HG02759 (cell line): ENCODE measurements at regions not wholly inside any gene's neighbourhood (a gene's known extent, or its start where the extent isn't known, plus 50 kb on each side); places are given as distances from the start of the nearest gene placed in this dataset.
"Not testable (repeated sequence)": the region's sequence is repeated elsewhere in the genome, so short reads cannot be mapped to it uniquely, and the experiment has no call there.

ENCODE experiments used
- ATAC-seq: cut with Tn5 transposase; IDR thresholded peaks from one replicate; pipeline ENCODE4 v1.9.1; 2021; ENCODE audit warnings: mild to moderate bottlenecking, moderate library complexity; ENCODE audit not compliant: unreplicated experiment

GRCh38 chr6:141123497-141123896 is 1009.2 kb upstream of the GJE1 start:
- ATAC-seq, result peak; percentile 39

GRCh38 chr6:141123049-141123448 is 1009.7 kb upstream of the GJE1 start:
- ATAC-seq, result peak; percentile 65

- no peak for ATAC-seq
These were observed 1013.7 kb upstream of the GJE1 start for GRCh38 chr6:141118991-141119390.

- ATAC-seq, result no peak
These were observed 1014.9 kb upstream of the GJE1 start for GRCh38 chr6:141117874-141118273.

- no peak for ATAC-seq
These were observed 1022.2 kb upstream of the GJE1 start for GRCh38 chr6:141110481-141110880.

GRCh38 chr6:141107591-141108160 is 1025.0 kb upstream of the GJE1 start:
- ATAC-seq, result no peak

- no peak for ATAC-seq
These were observed 1027.2 kb upstream of the GJE1 start for GRCh38 chr6:141105481-141105880.

- ATAC-seq, result no peak
These were observed 1029.5 kb upstream of the GJE1 start for GRCh38 chr6:141103246-141103645.

- ATAC-seq, result no peak
These were observed 1035.3 kb upstream of the GJE1 start for GRCh38 chr6:141097471-141097870.

GRCh38 chr6:141095308-141095707 is 1037.4 kb upstream of the GJE1 start:
- no peak for ATAC-seq

- no peak for ATAC-seq
These were observed 1044.6 kb upstream of the GJE1 start for GRCh38 chr6:141088171-141088570.

GRCh38 chr6:141077355-141078333 is 1055.1 kb upstream of the GJE1 start:
- ATAC-seq, result peak; percentile 86

GRCh38 chr6:141057761-141058160 is 1075.0 kb upstream of the GJE1 start:
- ATAC-seq, result no peak

GRCh38 chr6:141056945-141057625 is 1075.6 kb upstream of the GJE1 start:
- ATAC-seq, result no peak

GRCh38 chr6:141050471-141050870 is 1082.3 kb upstream of the GJE1 start:
- ATAC-seq, result no peak

GRCh38 chr6:141048451-141048850 is 1084.3 kb upstream of the GJE1 start:
- ATAC-seq, result no peak

- ATAC-seq, result not testable (repeated sequence)
These were observed 1086.2 kb upstream of the GJE1 start for GRCh38 chr6:141046496-141046895.

- no peak for ATAC-seq
These were observed 1091.1 kb upstream of the GJE1 start for GRCh38 chr6:141041596-141042087.

- no peak for ATAC-seq
These were observed 1097.2 kb upstream of the GJE1 start for GRCh38 chr6:141035312-141036200.

GRCh38 chr6:141033101-141033500 is 1099.6 kb upstream of the GJE1 start:
- no peak for ATAC-seq
